ENCODE measurements at regions not wholly inside any gene's neighbourhood (a gene's known extent, or its start where the extent isn't known, plus 50 kb on each side); places are given as distances from the start of the nearest gene placed in this dataset.

DNA sequence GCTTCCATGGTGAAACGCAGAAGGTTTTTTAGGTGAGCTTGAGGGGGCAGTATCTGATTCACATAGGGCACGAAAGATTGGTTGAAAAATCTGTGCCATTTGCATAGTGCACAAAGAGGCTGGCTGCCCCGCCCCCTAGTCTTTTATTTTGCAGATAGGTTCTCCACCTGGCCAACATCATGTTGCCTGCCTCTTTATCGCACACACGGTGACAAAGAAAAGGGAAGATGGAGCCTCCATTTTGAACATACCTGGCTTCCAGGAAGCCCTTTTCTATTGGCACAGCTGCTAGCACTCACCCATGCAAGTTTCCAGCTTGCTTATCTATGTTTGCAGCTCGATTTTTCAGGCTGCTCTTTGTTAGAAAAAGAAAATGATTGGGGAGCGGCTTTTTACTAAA, 316.2 kb upstream of the KLHL1 start:
- no peaks in the 10 kb centered on the region for H4K20me1 ChIP-seq (ENCODE audit: insufficient read depth, low read length)
- TF ChIP-seq HNF4A (CRISPR knock-in tag; IDR thresholded peaks at IDR 0.05) (no peak), ZNF230 (CRISPR knock-in tag; IDR thresholded peaks at IDR 0.05) (no peak), ZNF484 (CRISPR knock-in tag; IDR thresholded peaks at IDR 0.05; ENCODE audit: borderline replicate concordance, low read depth) (no peak), MZF1 (CRISPR knock-in tag; IDR thresholded peaks at IDR 0.05; ENCODE audit: borderline replicate concordance) (no peak), IRF1 (CRISPR knock-in tag; IDR thresholded peaks at IDR 0.05; ENCODE audit: low read depth) (no peak), RFX3 (CRISPR knock-in tag; IDR thresholded peaks at IDR 0.05) (no peak), ZNF7 (CRISPR knock-in tag; IDR thresholded peaks at IDR 0.05) (no peak), ZNF20 (CRISPR knock-in tag; IDR thresholded peaks at IDR 0.05) (no peak), ZNF652 (CRISPR knock-in tag; IDR thresholded peaks at IDR 0.05; ENCODE audit: borderline replicate concordance, low read depth) (no peak)
- in situ Hi-C loops (cut with HindIII; ENCODE audit: extremely low pct_ligation_motif_present, low pct_unique_long_range_greater_than_20kb) (no loop called here), intact Hi-C loops (cut with micrococcal nuclease; ENCODE audit: unreplicated experiment) (no loop called here)
- ATAC-seq (no peak), DNase-seq (ENCODE audit: low spot score) (no peak), FAIRE-seq (no peak)
- H3K9ac ChIP-seq (ENCODE audit: insufficient read depth, low read depth, low read length) = no peak overlapping the region
- no peaks in the 10 kb centered on the region for H3K27me3 ChIP-seq (ENCODE audit: control insufficient read depth in 1 of 2, insufficient read depth in 2 of 2, low read length in 2 of 2)
- no peak overlapping the region for H3K4me2 ChIP-seq (ENCODE audit: low read depth, low read length)
- no peaks in the 10 kb centered on the region for H3K79me2 ChIP-seq (ENCODE audit: insufficient read depth, low read length)
- BruUV-seq (replicated peaks) = no TSS peak
- H3K27ac ChIP-seq (ENCODE audit: extremely low read length, insufficient read depth, low read length) = no peak overlapping the region
- WGBS (ENCODE audit: low lambda C conversion rate) = under 1% methylated on average over 7 of the region's 7 CpGs
- no peak overlapping the region for H2AFZ ChIP-seq (ENCODE audit: low read length)
- ChIA-PET CTCF (ENCODE audit: low intra/inter-chr PET ratio, low total read pairs) (no interaction called here), POLR2A (no interaction called here)
- H3K36me3 ChIP-seq (replicated peaks in 1 of 2; ENCODE audit: control insufficient read depth in 1 of 2, insufficient read depth in 2 of 2, low read length in 2 of 2) = no peaks in the 10 kb centered on the region
- no peak overlapping the region for H3K4me3 ChIP-seq (replicated peaks in 1 of 3; ENCODE audit: insufficient read depth in 1 of 3, low read depth in 2 of 3, low read length in 3 of 3)
- no peaks in the 10 kb centered on the region for H3K4me1 ChIP-seq (ENCODE audit: insufficient read depth, low read length)
- no peaks in the 10 kb centered on the region for H3K9me3 ChIP-seq (ENCODE audit: low read length)

DNA sequence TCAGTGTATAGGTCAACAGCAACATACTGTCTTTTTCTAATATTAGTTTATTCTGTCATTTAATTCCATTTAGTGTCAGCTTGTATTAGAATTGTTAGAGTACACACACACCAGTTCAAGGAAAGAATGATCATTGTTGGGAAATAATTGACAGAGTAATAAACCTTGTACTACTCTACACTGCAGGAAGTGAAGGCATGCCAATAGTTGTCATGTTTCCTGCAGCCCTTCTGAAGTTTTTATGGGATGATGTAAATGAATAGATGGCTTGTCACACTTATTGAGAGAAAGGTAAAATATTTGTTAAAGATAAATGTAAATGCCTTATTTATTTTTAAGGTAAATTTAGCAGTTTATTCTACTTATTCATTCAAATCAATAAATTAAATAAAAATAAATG, 306.9 kb upstream of the KLHL1 start:
- H3K9me3 ChIP-seq (ENCODE audit: low read length) = no peaks in the 10 kb centered on the region
- no peak overlapping the region for H3K9ac ChIP-seq (ENCODE audit: insufficient read depth, low read depth, low read length)
- in situ Hi-C loops (cut with HindIII; ENCODE audit: extremely low pct_ligation_motif_present, low pct_unique_long_range_greater_than_20kb) (no loop called here), intact Hi-C loops (cut with micrococcal nuclease; ENCODE audit: unreplicated experiment) (no loop called here)
- ChIA-PET POLR2A (no interaction called here), CTCF (ENCODE audit: low intra/inter-chr PET ratio, low total read pairs) (no interaction called here)
- H3K4me1 ChIP-seq (ENCODE audit: insufficient read depth, low read length) = no peaks in the 10 kb centered on the region
- H2AFZ ChIP-seq (ENCODE audit: low read length) = no peak overlapping the region
- ATAC-seq (no peak), DNase-seq (ENCODE audit: low spot score) (no peak), FAIRE-seq (no peak)
- H4K20me1 ChIP-seq (ENCODE audit: insufficient read depth, low read length) = no peaks in the 10 kb centered on the region
- no peaks in the 10 kb centered on the region for H3K79me2 ChIP-seq (ENCODE audit: insufficient read depth, low read length)
- no peak overlapping the region for H3K4me3 ChIP-seq (replicated peaks in 1 of 3; ENCODE audit: insufficient read depth in 1 of 3, low read depth in 2 of 3, low read length in 3 of 3)
- H3K27me3 ChIP-seq (ENCODE audit: control insufficient read depth in 1 of 2, insufficient read depth in 2 of 2, low read length in 2 of 2) = no peaks in the 10 kb centered on the region
- BruUV-seq (replicated peaks) = no TSS peak
- H3K36me3 ChIP-seq (replicated peaks in 1 of 2; ENCODE audit: control insufficient read depth in 1 of 2, insufficient read depth in 2 of 2, low read length in 2 of 2) = no peaks in the 10 kb centered on the region
- no peak overlapping the region for H3K4me2 ChIP-seq (ENCODE audit: low read depth, low read length)
- H3K27ac ChIP-seq (ENCODE audit: extremely low read length, insufficient read depth, low read length) = no peak overlapping the region
- TF ChIP-seq SP4 (CRISPR knock-in tag; IDR thresholded peaks at IDR 0.05) (no peak), SMARCE1 (IDR thresholded peaks at IDR 0.05; ENCODE audit: borderline replicate concordance) (no peak), ZNF652 (CRISPR knock-in tag; IDR thresholded peaks at IDR 0.05; ENCODE audit: borderline replicate concordance, low read depth) (no peak), TBP (CRISPR knock-in tag; IDR thresholded peaks at IDR 0.05) (no peak), GMEB2 (CRISPR knock-in tag; IDR thresholded peaks at IDR 0.05; ENCODE audit: low read depth) (no peak)
- TF ChIP-seq, protein P1, sequence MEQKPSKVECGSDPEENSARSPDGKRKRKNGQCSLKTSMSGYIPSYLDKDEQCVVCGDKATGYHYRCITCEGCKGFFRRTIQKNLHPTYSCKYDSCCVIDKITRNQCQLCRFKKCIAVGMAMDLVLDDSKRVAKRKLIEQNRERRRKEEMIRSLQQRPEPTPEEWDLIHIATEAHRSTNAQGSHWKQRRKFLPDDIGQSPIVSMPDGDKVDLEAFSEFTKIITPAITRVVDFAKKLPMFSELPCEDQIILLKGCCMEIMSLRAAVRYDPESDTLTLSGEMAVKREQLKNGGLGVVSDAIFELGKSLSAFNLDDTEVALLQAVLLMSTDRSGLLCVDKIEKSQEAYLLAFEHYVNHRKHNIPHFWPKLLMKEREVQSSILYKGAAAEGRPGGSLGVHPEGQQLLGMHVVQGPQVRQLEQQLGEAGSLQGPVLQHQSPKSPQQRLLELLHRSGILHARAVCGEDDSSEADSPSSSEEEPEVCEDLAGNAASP (CRISPR knock-in tag; IDR thresholded peaks at IDR 0.05; ENCODE audit: borderline replicate concordance) = no peak
- TF ChIP-seq, protein P2, sequence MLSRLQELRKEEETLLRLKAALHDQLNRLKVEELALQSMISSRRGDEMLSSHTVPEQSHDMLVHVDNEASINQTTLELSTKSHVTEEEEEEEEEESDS (CRISPR knock-in tag; IDR thresholded peaks at IDR 0.05; ENCODE audit: borderline replicate concordance) = no peak
- TF ChIP-seq, protein P3, sequence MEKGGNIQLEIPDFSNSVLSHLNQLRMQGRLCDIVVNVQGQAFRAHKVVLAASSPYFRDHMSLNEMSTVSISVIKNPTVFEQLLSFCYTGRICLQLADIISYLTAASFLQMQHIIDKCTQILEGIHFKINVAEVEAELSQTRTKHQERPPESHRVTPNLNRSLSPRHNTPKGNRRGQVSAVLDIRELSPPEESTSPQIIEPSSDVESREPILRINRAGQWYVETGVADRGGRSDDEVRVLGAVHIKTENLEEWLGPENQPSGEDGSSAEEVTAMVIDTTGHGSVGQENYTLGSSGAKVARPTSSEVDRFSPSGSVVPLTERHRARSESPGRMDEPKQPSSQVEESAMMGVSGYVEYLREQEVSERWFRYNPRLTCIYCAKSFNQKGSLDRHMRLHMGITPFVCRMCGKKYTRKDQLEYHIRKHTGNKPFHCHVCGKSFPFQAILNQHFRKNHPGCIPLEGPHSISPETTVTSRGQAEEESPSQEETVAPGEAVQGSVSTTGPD (CRISPR knock-in tag; IDR thresholded peaks at IDR 0.05) = no peak
